GM21576 (cell line): ENCODE measurements at regions not wholly inside any gene's neighbourhood (a gene's known extent, or its start where the extent isn't known, plus 50 kb on each side); places are given as distances from the start of the nearest gene placed in this dataset.

Source experiments
- ATAC-seq: cut with Tn5 transposase; IDR thresholded peaks from one replicate; pipeline ENCODE4 v1.9.1; 2021; ENCODE audit warnings: mild to moderate bottlenecking, moderate library complexity; ENCODE audit not compliant: unreplicated experiment

- peak; percentile 76 for ATAC-seq
These were observed 91.6 kb downstream of the TMX3 start for GRCh38 chr18:68623342-68623741.

GRCh38 chr18:68611311-68611710 lies 103.6 kb downstream of the TMX3 start:
- no peak for ATAC-seq

GRCh38 chr18:68608851-68609490 lies 105.9 kb downstream of the TMX3 start:
- ATAC-seq = no peak

GRCh38 chr18:68607852-68608251 lies 107.1 kb downstream of the TMX3 start:
- no peak for ATAC-seq

- no peak for ATAC-seq
These were observed 110.7 kb downstream of the TMX3 start for GRCh38 chr18:68604256-68604655.

GRCh38 chr18:68596016-68596415 lies 118.9 kb downstream of the TMX3 start:
- no peak for ATAC-seq

GRCh38 chr18:68588169-68588568 lies 126.7 kb downstream of the TMX3 start:
- ATAC-seq = no peak

GRCh38 chr18:68583685-68584084 lies 131.2 kb downstream of the TMX3 start:
- ATAC-seq = no peak

GRCh38 chr18:68574311-68574710 lies 140.6 kb downstream of the TMX3 start:
- ATAC-seq = no peak

GRCh38 chr18:68569936-68570335 lies 145.0 kb downstream of the TMX3 start:
- ATAC-seq = no peak

GRCh38 chr18:68568364-68569155 lies 146.3 kb downstream of the TMX3 start:
- ATAC-seq = no peak

- ATAC-seq = no peak
These were observed 147.9 kb downstream of the TMX3 start for GRCh38 chr18:68566991-68567390.

- no peak for ATAC-seq
These were observed 149.9 kb downstream of the TMX3 start for GRCh38 chr18:68564961-68565360.

GRCh38 chr18:68564351-68564750 lies 150.6 kb downstream of the TMX3 start:
- no peak for ATAC-seq

GRCh38 chr18:68560128-68560527 lies 154.8 kb downstream of the TMX3 start:
- ATAC-seq = no peak

- no peak for ATAC-seq
These were observed 157.7 kb downstream of the TMX3 start for GRCh38 chr18:68557183-68557582.

- ATAC-seq = no peak
These were observed 159.0 kb downstream of the TMX3 start for GRCh38 chr18:68555879-68556301.

- no peak for ATAC-seq
These were observed 165.7 kb downstream of the TMX3 start for GRCh38 chr18:68548904-68549870.

GRCh38 chr18:68543344-68543743 lies 171.6 kb downstream of the TMX3 start:
- ATAC-seq = no peak

GRCh38 chr18:68542846-68543245 lies 172.1 kb downstream of the TMX3 start:
- ATAC-seq = no peak

- no peak for ATAC-seq
These were observed 181.3 kb downstream of the TMX3 start for GRCh38 chr18:68533641-68534040.
